ENCODE measurements at regions not wholly inside any gene's neighbourhood (a gene's known extent, or its start where the extent isn't known, plus 50 kb on each side); places are given as distances from the start of the nearest gene placed in this dataset.
"Not testable (repeated sequence)": the region's sequence is repeated elsewhere in the genome, so short reads cannot be mapped to it uniquely, and the experiment has no call there.

GRCh38 chr22:34319346-34319745, 399.1 kb upstream of the LARGE1 start:
- DNase-seq (ENCODE audit: low spot score), result no peak

DNA sequence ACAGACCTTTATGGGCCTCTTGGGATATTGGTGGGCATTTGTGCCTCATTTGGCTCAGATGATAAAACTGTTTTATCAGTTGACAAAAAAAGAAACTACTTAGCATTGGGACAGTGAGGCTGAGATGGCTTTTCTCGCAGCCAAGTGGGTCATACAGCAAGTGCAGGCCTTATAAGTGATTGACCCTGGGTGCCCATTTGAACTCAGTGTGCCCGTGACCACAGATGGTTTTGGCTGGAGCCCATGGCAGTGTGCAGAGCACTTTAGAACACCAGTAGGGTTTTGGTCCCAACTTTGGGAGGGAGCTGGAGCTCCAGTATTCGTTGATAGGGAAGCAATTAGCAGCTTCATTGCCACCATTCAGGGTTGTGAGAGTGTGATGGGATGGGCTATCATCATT, 404.5 kb upstream of the LARGE1 start:
- DNase-seq (ENCODE audit: low spot score), result no peak

- no peak for DNase-seq (ENCODE audit: low spot score)
Measured at GRCh38 chr22:34326901-34327300, 406.6 kb upstream of the LARGE1 start.

DNA sequence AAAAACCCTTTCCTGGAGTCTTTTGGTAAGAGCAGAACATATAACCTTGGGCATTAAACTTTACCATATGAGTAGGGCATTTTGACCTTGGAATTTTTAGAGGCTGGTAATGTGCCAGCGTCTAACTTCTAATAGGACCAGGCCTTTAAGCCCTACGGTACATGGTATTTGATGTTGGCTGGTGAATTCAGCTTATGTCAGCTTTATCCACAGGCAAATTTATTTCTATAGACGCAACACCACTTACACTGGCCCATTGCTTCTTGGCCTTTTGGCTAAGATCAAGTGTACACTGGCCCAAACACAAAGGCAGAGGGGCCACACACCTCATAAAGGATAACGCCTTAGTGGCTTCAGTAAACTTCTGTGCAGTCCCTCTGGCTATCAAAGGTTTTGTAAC, 410.2 kb upstream of the LARGE1 start:
- DNase-seq (ENCODE audit: low spot score), result no peak

DNA sequence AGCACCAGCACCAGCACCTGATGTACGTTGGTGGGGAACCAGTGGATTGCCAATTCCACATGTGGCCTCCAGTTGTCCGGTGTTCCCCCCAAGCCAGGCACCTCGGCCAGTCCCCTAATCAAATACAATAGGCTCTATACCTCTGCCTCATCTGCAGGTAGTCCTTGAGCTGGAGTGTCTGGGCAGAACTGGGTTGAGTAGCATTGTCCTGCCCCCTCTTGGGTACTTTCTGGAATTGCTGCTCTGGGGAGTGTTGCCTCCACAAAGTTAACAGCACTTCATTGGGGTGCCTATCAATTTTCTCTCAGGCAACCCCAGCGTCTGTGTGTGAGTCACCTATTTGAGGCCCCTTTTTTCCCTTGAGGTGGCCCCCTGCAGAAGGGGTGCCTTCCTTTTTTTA, 413.0 kb upstream of the LARGE1 start:
- no peak for DNase-seq (ENCODE audit: low spot score)

DNA sequence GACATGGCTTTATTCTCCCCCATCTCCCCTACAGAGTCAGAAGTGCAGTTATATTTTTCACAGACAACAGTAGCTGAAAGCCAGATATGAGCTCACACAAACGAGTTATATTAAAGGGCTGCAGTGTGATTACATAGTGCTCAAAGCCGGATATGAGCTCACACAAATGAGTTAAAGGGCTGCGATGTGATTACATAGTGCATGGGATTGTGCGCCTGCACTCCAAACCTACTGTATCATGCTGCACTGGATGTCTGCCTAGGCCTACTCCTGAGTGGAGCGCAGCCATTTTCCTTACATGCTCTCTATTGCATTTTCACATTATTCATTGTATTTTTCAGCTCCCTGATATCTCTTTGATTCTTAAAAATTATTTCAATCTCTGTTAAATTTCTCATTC, 414.6 kb upstream of the LARGE1 start:
- no peak for DNase-seq (ENCODE audit: low spot score)

DNA sequence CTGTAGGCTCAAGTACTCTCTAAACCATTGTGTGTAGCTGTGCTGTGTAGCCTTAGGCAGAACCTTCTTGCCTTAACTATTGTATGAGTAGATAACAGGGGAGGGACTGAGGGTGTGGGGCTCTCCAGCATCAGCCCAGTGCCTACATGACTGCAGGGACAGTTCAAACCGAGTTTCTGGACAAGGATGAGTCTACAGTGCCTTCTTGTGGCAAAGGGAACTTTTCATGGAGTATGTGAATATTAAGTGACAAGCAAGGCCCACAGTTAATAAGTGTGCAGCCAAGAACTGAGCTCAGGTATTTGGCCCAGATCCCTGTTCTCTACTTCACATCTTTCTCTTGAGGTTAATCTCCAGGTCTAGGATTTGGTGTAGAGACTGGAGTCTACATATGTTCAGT, 424.4 kb upstream of the LARGE1 start:
- DNase-seq (ENCODE audit: low spot score), result no peak

- no peak for DNase-seq (ENCODE audit: low spot score)
Measured at GRCh38 chr22:34354071-34354817, 434.0 kb upstream of the LARGE1 start.

DNA sequence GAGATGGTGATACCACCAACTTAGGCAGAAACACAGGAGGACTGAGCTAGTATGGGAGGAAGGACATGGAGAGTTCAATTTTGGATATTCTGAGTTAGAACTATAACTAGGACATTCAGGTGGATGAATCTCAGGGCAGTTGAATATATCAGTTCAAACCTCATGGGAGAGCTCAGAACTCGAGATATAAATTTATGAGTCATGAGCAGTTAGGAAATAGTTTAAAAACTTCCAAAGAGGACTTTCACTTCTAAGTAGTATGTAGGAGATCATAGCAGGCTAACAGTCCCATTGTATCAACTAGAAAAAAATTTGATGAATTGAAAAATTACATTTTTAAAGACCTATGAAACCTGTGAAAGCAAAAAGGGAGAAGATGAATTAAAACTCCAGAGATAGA, 436.2 kb upstream of the LARGE1 start:
- DNase-seq (ENCODE audit: low spot score), result no peak

DNA sequence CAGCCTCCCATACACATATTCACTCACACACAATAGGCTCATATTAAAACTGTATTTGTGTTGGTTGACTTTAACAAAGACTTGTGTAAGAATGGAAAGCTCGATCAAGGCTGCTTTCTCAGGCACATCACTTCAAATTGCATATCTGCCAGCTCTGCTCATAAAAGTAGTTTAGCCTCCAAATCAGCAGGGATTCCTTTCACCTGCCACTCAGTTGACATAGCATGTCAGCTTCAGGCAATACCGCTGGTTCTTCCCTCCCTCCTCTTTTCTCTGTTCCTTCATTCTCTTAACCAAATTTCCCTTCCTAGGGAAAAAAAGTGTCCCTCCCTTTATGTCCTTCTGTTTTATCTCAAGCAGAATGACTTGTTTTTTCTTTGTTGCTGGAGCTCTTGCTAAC, 450.4 kb upstream of the LARGE1 start:
- no peak for DNase-seq (ENCODE audit: low spot score)

- no peak for DNase-seq (ENCODE audit: low spot score)
Measured at GRCh38 chr22:34379825-34380224, 459.5 kb upstream of the LARGE1 start.

- no peak for DNase-seq (ENCODE audit: low spot score)
Measured at GRCh38 chr22:34380532-34380931, 460.3 kb upstream of the LARGE1 start.

GRCh38 chr22:34390400-34390799, 470.1 kb upstream of the LARGE1 start:
- no peak for DNase-seq (ENCODE audit: low spot score)

DNA sequence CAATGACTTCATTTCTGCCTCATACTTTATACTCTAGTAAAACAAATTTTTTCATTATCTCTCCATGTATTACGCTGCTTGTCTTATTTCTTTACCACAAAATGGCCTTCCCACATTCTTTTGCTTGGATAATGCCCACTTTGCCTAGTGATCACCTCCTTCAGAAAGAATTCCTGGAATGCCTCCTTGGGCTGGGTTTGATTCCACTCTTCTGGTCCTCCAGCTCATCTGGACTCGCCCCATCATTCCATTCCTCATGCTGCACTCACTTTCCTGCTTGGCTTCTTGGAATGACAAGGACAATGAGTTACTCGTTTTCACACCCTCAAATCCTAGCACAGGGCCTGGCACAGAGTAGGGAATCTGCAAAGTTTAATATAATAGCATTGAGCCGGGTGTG, 475.1 kb upstream of the LARGE1 start:
- DNase-seq (ENCODE audit: low spot score), result no peak

DNA sequence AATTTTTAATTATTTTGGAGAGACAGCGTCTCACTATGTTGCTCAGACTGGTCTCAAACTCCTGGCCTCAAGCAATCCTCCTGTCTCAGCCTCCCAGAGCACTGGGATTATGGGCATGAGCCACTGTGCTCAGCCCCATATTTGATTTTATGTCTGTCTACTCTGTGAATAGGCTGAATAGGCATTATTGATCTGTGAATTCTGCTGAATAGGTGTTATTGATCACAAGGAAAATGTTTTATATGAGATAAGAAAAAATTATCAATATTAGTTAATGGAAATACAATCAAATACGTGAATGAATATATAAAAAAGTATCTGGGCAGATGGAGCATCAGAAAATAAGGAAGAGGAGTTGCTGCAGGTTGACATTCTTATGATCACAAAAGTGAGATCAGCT, 483.4 kb upstream of the LARGE1 start:
- DNase-seq (ENCODE audit: low spot score), result no peak

DNA sequence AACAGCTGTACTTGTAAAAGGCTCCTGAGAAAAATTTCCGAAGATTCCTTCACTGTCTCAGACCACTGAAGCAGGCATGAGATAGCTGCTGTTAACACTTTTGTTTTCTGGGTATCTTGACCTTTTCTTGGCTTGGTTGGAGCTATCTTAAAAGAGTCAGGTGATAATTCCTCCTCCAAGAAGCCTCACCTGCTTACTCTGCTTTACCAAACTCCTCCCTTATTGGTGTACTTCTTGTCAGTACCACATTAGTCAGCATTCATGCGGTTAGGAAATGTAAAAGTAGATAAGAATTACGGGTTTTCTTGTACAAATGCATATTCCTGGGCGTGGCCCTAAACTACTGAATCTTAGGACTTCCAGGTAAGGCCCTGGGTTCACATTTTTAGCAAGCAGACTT, 489.8 kb upstream of the LARGE1 start:
- DNase-seq (ENCODE audit: low spot score), result no peak

- DNase-seq (ENCODE audit: low spot score), result peak; percentile 64
Measured at GRCh38 chr22:34414467-34415440, 494.5 kb upstream of the LARGE1 start.

DNA sequence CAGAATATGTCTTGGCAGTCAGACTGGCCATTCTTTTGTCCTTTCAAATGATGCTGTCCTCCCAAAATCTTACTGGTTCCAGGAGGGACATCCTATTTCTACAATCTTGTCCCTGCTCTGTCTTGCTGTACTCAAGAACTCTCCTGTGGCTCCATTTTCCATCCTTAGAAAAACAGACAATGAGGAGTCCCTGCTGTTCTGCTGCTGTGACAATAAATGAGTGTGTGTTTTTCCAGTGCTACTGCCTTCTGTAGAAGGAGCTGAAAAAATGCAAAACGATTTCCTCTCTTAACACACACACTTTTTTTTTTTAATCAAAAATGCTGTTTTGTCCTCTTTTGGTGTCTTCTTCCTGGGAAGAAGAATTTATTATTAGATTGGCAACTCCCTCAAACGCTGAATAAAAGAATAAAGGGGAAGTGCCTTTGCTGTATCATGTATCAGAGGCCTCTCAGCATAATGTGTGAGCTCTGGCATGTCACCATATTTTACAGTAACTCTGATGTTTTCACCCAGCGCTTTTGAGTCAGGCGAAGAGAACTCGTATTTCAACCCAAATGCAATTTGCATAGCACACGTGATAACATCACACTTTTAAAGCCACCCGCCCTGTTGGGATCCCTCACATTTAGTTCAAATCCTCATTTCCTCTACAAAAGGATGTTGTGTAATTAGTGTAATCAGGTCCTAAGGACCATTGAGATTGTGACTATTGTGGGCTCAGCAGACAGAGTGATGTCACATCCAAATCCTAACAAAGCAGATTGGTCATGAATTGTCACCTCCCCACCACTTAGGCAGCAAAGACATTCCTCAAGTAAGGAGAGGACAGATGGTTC, 496.0 kb upstream of the LARGE1 start:
- no peak for DNase-seq (ENCODE audit: low spot score)

DNA sequence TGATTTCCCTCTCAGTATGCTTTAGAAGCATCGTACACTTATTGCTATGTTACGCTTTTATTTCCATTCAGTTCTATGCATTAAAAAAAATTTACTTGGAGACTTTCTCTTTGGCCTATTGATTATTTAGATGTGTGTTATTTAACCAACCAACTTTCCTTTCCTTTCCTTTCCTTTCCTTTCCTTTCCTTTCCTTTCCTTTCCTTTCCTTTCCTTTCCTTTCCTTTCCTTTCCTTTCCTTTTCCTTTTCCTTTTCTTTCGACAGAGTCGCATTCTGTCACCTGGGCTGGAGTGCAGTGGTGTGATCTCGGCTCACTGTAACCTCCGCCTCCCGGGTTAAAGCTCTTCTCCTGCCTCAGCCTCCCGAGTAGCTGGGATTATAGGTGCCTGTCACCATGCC, 502.7 kb upstream of the LARGE1 start:
- DNase-seq (ENCODE audit: low spot score), result not testable (repeated sequence)

DNA sequence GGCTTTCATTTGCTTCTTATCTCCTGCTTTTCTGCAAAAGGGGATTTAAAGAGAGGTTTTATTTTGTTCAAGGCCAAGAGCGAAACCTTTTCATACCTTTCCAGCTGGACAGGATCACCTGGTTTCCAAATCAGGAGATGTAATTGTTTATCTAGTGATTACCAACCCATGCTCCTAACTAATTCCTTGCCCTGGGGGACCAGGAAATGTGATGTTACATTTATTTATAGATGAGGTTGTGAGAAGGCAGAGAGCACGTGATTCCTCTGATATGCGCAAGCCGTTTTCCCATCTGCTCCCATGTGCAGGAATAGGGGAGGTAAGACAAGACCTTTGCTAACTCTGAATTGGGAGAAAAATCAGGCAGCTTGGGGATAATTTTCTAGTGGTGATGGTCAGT, 507.2 kb upstream of the LARGE1 start:
- DNase-seq (ENCODE audit: low spot score), result no peak

DNA sequence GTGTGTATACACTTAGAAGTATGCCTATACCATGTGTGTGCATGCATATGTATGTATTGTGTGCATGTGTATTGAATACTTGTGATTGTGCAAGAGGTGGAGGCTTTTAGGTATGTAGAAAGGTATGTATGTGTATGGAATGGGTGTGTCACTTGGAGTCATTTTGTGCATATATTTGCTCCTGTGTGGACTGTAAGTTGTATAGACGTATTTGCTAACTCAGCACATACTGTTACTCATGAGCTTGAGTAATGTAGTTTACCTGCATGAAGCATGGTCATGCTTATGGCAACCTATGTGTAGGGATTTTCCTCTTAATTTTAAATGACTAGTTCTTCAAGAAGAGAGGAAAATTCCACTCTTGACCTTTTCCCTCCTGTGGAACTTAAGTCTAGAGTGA, 507.6 kb upstream of the LARGE1 start:
- no peak for DNase-seq (ENCODE audit: low spot score)

GRCh38 chr22:34429314-34429713, 509.0 kb upstream of the LARGE1 start:
- no peak for DNase-seq (ENCODE audit: low spot score)

Data from HuH-7 (cell line).